Left renal pelvis (tissue), 4 donors: ENCODE measurements at regions not wholly inside any gene's neighbourhood (a gene's known extent, or its start where the extent isn't known, plus 50 kb on each side); places are given as distances from the start of the nearest gene placed in this dataset.

Experiments used
- DNase-seq, 4 donors: peaks; one replicate each; pipeline ENCODE4 v3.0.0-alpha.2; 2013; ENCODE audit warnings: low read depth in 4 of 4, low spot score in 3 of 4

GRCh38 chr7:40978047-40978446 is 724.8 kb downstream of the INHBA start:
- DNase-seq, result no peak

DNA sequence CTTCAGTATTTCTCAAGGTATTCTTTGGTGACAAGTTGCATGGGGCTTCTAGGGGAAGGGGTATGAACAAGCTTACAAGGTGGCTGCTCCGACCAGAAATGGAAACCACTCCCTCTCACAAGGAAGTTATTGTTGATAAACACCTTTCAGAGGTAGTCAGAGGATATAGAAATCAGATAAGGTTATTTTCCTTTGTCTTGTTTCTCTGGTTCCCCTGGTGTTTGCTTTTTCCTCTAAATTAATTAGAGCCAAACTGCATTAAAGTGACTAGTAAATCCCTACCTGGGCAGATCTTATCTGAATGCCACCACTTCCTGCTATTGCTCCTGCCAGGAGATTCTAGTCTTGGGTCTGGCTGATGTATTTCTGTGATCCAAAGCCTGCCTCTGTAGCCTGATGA is 725.4 kb downstream of the INHBA start:
- DNase-seq, result no peak

DNA sequence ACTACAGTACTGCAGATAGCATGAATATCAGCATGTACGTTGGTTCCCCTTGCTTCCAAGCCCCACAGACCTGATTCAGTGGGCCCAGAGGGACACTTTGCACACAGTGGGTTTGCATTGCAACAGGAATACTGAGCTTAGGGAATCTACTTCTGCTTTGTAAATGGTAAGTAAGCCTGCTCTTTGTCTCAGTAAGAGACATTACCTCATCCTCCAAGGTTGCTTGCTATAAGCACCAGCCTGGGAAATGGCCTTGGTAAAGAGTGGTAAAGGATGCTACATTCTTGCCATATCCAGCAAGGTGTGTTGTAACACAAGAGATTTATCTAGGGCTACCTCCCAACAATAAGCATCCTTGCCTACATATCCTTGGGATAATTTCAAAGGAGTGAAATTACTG is 730.5 kb downstream of the INHBA start:
- DNase-seq, result no peak

DNA sequence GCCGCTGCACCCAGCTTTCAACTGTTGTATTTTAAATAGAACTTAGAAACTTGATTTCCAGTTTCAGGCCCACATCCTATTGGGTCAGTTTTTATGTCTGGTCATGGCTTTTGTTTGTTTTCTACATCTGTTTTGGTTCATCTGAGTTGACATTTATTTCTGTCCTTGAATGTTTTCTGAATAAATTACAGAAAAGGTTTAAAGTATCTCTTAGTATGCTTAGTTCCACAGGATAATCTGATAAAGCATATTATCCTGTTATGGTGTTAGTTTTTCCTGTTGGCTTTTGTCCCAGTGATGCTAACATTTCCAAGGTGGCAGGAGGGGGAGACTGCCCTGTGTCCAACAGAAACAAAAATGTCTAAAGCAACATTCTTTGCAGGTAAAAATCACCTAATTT is 733.2 kb downstream of the INHBA start:
- DNase-seq, result peak in 3 of 4 donors; percentile 26 to 36 (median 27)

- no peak for DNase-seq
Observed at GRCh38 chr7:40966693-40967092, 736.2 kb downstream of the INHBA start.

DNA sequence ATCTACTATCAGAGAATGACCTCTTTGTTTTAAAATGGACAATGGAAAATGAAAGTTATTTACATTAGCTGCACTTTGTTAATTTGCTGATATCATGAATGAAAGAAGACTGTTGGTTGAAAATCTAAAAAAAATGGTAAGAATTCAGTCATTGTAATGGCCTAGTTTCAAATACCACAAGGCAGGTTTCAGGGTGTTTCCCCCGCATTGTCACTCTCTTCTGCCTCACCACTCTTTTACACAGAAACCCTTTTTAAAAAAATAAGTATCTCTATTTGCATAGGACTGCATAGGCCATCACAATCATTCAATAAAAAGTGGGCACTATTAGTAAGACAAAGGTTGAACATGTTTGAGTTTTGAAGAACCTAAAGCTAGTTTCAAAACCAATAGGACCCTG is 737.1 kb downstream of the INHBA start:
- no peak for DNase-seq

- DNase-seq, result no peak
Observed at GRCh38 chr7:40965016-40965415, 737.9 kb downstream of the INHBA start.

GRCh38 chr7:40964610-40965009 is 738.3 kb downstream of the INHBA start:
- DNase-seq, result no peak

DNA sequence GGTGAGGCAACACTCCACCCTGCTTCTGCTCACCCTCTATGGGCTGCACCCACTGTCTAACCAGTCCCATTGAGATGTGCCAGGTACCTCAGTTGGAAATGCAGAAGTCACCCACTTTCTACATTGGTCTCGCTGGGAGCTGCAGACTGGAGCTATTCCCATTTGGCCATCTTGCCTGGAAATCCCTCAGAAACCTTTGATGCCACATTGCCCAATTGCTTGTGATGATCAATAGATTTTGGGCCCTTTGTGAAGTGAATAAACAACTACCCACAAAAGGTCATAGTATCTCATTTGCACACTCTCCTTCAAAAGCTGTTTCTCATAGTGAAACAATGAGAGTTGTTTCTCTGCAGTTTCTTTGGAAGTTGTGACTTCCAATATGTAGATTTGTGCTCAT is 742.9 kb downstream of the INHBA start:
- no peak for DNase-seq

GRCh38 chr7:40948239-40948638 is 754.7 kb downstream of the INHBA start:
- DNase-seq, result no peak

GRCh38 chr7:40947566-40947965 is 755.3 kb downstream of the INHBA start:
- no peak for DNase-seq

DNA sequence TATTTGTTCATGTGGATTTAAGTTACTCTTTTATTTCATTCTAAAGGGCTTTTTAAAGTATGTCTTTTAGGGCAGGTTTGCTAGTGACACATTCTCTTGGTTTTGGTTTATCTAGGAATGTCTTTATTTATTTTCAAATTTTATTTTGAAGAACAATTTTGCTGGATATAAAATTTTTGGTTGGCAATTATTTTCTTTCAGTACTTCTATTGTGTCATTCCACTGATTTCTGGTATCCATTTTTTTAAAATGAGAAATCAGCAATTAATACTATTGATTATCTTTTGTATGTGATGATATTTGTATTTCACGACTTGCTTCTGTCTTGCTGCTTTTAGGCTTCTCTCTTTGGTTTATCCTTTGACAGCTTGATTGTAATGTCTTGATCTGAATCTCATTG is 756.3 kb downstream of the INHBA start:
- no peak for DNase-seq

- DNase-seq, result no peak
Observed at GRCh38 chr7:40945788-40946187, 757.1 kb downstream of the INHBA start.

- no peak for DNase-seq
Observed at GRCh38 chr7:40944981-40945585, 757.8 kb downstream of the INHBA start.

DNA sequence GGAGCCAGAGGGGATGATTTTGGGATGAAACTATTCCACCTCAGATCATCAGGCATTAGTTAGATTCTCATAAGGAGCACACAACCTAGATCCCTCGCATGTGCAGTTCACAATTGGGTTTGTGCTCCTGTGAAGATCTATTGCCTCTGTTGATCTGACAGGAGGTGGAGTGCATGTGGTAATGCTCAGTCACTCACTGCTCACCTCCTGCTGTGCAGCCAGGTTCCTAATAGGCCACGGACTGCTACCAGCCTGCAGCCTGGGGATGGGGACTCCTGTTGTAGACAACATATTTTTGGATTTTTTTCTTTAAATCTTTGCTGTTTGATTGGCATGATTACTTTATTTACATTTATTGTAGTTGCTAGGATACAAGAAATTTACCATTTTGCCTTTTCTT is 765.0 kb downstream of the INHBA start:
- DNase-seq, result no peak

- no peak for DNase-seq
Observed at GRCh38 chr7:40935435-40935834, 767.5 kb downstream of the INHBA start.

DNA sequence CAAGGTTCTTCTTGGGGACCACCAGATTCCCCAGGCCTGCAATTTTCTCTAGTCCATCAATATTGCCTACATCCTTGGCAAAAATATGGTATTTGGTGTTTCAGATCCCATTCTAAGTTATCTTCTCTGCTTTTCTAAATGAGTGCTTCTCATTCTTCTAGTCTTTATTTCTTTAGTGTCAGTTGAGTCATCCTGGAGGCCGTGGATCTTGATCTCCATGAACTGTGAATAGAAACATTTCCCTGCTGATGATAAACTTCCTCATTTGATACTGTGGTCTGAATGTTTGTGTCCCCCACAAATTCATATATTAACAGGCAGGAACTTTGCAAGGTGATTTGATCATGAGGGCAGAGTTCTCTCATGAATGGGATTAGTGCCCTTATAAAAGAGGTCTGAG is 779.3 kb downstream of the INHBA start:
- DNase-seq, result no peak

- DNase-seq, result no peak
Observed at GRCh38 chr7:40922316-40922670, 780.6 kb downstream of the INHBA start.

DNA sequence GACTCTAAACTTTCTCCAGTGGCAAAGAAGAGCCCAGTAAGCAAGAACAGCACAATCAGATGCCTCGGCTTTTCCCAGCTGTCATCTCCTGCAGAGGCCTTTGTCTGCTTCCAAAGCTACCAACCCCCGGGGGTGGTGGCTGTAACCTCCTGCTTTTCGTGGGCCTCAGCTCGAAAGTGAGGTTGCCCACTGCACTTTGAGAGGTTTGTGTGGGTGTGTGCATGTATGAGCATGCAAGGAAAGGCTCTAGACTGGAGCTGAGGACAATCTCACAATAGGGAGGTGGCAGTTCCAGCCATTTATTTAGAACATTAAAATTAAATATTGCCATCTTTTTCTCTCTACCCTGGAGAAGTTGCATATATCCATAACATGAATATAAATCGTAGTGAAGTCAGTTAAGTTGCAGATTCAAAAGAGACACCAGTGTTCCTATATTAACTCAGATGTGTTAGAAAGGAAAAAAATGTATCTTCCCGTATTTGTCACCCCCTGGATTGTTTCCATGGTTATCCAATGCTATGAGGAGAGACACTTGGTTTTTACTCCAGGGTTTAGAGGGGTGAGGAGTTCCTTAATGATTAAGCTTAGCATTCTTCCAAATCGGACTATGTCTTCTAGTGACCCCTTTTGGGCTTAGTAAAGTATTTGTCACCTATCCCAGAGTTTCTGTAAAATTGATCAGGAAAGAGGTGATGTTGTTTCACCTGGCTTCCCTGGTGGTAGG is 781.1 kb downstream of the INHBA start:
- DNase-seq, result no peak

DNA sequence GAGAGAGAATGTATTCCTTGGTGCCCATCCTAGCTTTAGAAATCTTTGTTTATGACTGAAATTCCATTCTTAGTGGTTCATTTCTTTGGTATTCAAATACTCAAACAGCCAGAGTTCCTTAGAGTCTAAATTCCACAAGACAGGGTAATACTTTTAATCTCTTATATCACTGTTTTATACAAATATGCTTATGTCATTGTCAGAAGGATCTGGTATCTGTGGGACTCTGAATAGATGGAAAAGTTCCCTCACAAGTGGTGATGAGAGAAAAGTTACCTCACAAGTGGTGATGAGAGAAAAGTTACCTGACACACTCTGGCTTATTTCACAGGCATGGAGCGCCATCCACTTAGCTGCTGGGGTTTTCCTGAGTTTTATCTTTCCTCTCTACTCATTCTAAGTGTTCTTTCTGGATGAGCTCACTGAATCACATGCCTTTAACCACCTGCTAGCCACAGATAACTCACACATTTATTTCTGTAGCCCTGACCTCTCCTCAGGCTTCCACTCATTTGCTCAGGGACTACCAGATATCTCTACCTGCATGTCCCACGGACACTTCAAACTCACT is 784.0 kb downstream of the SUGCT start:
- DNase-seq, result no peak

GRCh38 chr7:40916813-40917212 is 782.0 kb downstream of the SUGCT start:
- DNase-seq, result no peak

DNA sequence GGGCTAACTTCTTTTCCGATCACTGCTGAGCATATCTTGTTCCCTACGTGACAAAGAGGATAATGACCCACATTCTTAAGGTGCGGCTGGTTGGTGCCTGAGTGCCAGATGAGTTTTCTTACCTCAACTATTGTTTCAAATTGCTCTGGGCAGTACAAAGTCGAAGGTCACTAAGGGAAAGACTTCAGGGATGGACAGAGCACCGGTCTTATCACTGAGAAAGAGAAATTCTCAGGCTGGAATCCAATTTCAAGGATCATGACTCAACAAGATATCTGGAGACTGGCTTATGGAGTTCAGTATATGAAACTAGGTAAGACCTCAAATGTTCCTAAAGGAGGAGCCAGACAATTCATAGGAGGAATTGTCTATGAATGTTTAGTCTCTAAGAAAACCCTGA is 780.3 kb downstream of the SUGCT start:
- no peak for DNase-seq
